ENCODE measurements at regions not wholly inside any gene's neighbourhood (a gene's known extent, or its start where the extent isn't known, plus 50 kb on each side); places are given as distances from the start of the nearest gene placed in this dataset.

DNA sequence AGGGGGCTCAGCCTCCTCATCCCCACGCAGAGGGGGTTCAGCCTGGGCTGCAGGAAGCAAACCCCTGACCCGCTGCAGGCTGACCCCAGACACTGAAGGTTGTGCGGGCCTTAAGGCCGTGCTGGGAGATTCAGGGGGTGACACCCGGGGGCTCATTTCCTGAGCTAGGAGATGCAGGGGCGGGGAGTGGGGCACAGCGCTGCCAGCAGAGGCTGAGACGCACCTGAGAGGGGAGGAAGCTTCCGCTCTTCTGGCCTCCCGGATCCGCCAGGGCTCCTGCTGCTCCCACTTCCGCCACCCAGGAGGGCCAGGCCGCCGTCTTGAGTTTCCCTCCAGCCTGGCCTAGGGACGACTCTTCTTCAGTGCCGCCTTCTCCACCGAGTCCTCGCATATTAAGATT is 173.2 kb upstream of the FOXF1 start:
- ChIA-PET POLR2A (no interaction called here), CTCF (no interaction called here)
- TF ChIP-seq FOXM1 (IDR thresholded peaks at IDR 0.05; ENCODE audit: borderline replicate concordance), result no peak
- no peak for DNase-seq (ENCODE audit: extremely low spot score)

DNA sequence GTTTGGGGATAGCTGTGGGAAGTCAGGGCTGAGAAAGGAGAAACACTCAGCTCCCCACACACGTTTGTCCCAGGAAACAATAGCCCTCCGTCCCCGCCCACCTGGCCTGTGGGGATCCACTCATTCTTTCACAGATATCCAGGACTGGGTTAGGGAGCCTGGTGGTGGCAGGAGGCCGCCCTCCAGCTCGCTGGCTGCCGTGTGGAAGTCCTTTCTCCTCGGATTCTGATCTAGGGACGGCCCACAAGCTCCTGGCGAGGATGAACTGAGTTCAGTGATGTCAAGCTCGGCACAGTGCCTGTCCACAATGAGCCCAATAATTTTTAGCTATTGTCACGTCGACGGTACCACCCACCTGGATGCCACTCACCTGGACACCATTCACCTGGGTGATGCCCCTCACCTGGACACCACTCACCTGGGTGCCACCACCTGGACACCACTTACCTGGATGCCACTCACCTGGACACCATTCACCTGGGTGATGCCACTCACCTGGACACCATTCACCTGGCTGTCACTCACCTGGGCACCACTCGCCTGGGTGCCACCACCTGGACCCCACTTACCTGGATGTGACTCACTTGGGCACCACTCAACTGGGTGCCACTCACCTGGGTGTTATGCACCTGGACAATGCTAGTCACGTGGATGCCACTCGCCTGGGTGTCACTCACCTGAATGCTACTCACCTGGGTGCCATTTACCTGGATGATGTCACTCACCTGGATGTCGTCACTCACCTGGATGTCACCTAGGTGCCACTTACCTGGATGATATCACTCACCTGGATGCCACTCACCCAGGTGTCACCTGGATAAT is 172.5 kb upstream of the FOXF1 start:
- TF ChIP-seq HDGF (IDR thresholded peaks at IDR 0.05; ENCODE audit: borderline replicate concordance), result no peak
- TF ChIP-seq CTBP1 (IDR thresholded peaks at IDR 0.05; ENCODE audit: borderline replicate concordance), result peak; percentile 78
- no peak for DNase-seq (ENCODE audit: extremely low spot score)
- CTCF ChIA-PET, result no interaction called here
- POLR2A ChIA-PET, result no interaction called here

DNA sequence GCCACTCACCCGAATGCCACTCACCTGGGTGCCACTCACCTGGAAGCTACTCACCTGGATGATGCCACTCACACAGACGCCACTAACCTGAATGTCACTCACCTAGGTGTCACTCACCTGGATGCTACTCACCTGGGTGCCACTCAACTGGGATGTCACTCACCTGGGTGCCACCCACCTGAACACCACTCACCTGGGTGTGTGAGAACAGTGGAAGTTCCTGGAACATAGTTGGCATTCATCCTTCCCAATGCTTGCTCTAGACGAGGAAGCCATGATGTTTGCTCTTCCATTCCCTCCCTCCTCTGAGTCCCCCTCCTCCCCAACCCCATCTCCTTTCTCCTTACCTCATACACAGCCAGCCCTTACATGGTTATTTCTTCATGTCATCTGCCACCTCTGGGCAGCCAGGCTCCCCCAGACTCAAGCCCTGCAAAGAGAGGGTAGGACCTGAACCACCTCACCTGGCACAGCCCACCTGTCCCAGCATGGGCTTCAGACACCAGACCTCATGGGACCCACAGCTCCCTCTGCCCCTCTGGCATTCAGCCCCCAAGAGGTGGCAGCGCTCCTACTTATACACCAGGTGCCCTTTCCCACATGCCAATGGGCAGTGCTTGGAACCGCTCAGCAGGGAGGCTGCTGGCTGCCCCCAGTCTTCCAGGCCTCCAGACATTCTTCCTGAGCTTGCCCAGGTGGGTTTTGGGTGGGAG is 171.8 kb upstream of the FOXF1 start:
- DNase-seq (ENCODE audit: extremely low spot score), result no peak
- ChIA-PET CTCF (no interaction called here), POLR2A (no interaction called here)
- TF ChIP-seq BHLHE40 (IDR thresholded peaks at IDR 0.05; ENCODE audit: borderline replicate concordance) (no peak), L3MBTL2 (conservative IDR thresholded peaks at IDR 0.05) (no peak), FOXK2 (IDR thresholded peaks at IDR 0.05) (no peak), FOXM1 (IDR thresholded peaks at IDR 0.05; ENCODE audit: borderline replicate concordance) (no peak), ELF4 (IDR thresholded peaks at IDR 0.05) (no peak), FOXA1 (IDR thresholded peaks at IDR 0.05) (no peak), CTBP1 (IDR thresholded peaks at IDR 0.05; ENCODE audit: borderline replicate concordance) (no peak), ZNF384 (IDR thresholded peaks at IDR 0.05) (no peak), SUZ12 (IDR thresholded peaks at IDR 0.05) (no peak), LEF1 (IDR thresholded peaks at IDR 0.05; ENCODE audit: borderline replicate concordance) (no peak), HDGF (IDR thresholded peaks at IDR 0.05; ENCODE audit: borderline replicate concordance) (no peak), ARNT (IDR thresholded peaks at IDR 0.05) (no peak), NFRKB (IDR thresholded peaks at IDR 0.05) (no peak)
- TF ChIP-seq, protein P1, sequence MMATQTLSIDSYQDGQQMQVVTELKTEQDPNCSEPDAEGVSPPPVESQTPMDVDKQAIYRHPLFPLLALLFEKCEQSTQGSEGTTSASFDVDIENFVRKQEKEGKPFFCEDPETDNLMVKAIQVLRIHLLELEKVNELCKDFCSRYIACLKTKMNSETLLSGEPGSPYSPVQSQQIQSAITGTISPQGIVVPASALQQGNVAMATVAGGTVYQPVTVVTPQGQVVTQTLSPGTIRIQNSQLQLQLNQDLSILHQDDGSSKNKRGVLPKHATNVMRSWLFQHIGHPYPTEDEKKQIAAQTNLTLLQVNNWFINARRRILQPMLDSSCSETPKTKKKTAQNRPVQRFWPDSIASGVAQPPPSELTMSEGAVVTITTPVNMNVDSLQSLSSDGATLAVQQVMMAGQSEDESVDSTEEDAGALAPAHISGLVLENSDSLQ (IDR thresholded peaks at IDR 0.05), result no peak

DNA sequence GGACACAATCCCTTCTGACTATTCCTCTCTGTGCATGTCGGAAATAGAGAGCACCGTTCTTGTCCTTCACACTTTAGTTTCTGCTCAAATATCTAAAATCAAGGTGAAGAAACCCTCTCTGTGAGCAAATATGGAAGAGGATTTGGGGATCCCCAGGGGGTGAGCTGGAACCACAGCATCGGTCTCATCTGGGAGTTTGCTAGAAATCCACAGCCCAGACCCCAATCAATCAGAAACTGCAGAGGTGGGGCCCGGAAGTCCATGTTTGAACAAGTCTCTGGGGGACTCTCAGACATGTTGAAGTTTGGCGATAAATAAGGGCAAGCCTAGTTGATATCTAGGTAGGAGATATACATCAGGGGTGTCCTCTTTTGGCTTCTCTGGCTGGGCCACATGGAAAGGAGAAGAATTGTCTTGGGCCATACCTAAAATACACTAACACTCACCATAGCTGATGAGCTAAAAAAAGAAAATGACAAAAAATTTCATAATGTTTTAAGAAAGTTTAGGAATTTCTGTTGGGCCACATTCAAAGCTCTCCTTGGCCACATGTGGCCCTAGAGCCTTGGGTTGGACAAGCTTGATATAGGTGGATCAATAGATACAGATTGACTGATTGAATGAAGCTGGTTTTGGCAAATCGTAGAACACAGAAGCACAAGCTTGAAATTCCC is 168.0 kb upstream of the FOXF1 start:
- TF ChIP-seq, protein P1 (IDR thresholded peaks at IDR 0.05), result no peak
- TF ChIP-seq NFRKB (IDR thresholded peaks at IDR 0.05) (no peak), ZNF384 (IDR thresholded peaks at IDR 0.05) (no peak), ARNT (IDR thresholded peaks at IDR 0.05) (no peak), CTBP1 (IDR thresholded peaks at IDR 0.05; ENCODE audit: borderline replicate concordance) (no peak)
- ChIA-PET CTCF (interaction anchor here (0.7 to 1.1 kb wide), 2 partner anchors 151 to 176 kb away, joined by 3 read pairs; no protein-coding TSS in a partner anchor), POLR2A (interaction anchor here (1.0 kb wide), 1 partner anchor 167 kb away, joined by 3 read pairs; no protein-coding TSS in a partner anchor)
- DNase-seq (ENCODE audit: extremely low spot score), result no peak

DNA sequence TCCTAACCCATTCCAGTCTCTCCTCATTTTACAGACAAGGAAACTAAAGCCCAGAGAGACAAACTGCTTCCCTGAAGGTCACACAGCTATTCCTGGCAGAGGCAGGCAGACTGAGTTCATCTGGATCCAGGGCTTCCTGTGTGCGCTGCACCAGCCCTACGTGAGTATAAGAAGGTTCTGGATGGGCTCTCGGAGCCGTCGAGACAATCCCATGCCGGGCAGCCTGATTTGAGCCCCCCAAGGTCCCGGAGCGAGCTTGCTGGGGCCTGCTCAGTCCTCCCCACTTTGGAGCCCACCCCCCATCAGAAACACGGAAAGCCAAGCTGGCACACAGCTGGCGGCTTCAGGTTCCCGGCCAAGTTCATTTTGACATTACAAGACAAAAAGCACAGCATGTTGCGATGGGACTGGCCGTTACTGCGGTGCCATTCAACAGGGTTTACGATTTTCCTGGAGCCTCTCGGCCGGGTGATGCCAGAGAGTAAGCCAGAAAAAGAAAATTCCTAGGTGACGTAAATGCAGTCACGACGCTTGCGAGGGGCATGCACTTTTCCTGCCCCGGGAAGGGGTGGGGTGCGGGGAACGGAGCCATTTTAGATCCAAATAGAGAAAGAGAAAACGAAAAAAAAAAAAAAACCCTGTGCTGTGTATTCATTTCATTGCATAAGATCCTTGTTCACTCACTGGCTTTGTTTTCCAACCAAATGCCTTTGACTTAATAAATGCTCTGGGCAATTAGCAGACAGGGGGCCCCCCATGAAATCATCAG is 167.1 kb upstream of the FOXF1 start:
- DNase-seq (ENCODE audit: extremely low spot score), result no peak
- ChIA-PET CTCF (interaction anchor here (0.6 to 1.6 kb wide), 2 partner anchors 89 to 175 kb away, joined by 3 to 6 read pairs; no protein-coding TSS in a partner anchor), POLR2A (interaction anchor here (1.0 kb wide), 1 partner anchor 166 kb away, joined by 3 read pairs; no protein-coding TSS in a partner anchor)
- TF ChIP-seq FOXK2 (IDR thresholded peaks at IDR 0.05), result no peak
- TF ChIP-seq HDGF (IDR thresholded peaks at IDR 0.05; ENCODE audit: borderline replicate concordance), result no peak
- no peak for TF ChIP-seq BHLHE40 (IDR thresholded peaks at IDR 0.05; ENCODE audit: borderline replicate concordance)
- TF ChIP-seq SP1 (IDR thresholded peaks at IDR 0.05), result no peak
- TF ChIP-seq, protein P1 (IDR thresholded peaks at IDR 0.05), result no peak
